Muscle of leg (tissue), 3 donors: ENCODE measurements at regions not wholly inside any gene's neighbourhood (a gene's known extent, or its start where the extent isn't known, plus 50 kb on each side); places are given as distances from the start of the nearest gene placed in this dataset.

Source experiments
- DNase-seq: peaks from one replicate; pipeline ENCODE4 v3.0.0; 2013
- H3K27ac ChIP-seq: one replicate; pipeline ENCODE4 v1.5.1; 2013; ENCODE audit warnings: mild to moderate bottlenecking, low read length, control low read depth
- H3K27me3 ChIP-seq: one replicate; pipeline ENCODE4 v1.6.1; 2013; ENCODE audit warnings: low read length; ENCODE audit not compliant: control insufficient read depth, insufficient read depth
- H3K36me3 ChIP-seq: one replicate; pipeline ENCODE4 v1.6.1; 2013; ENCODE audit warnings: low read length; ENCODE audit not compliant: control insufficient read depth, insufficient read depth
- H3K4me1 ChIP-seq: one replicate; pipeline ENCODE4 v1.6.1; 2013; ENCODE audit warnings: low read length; ENCODE audit not compliant: control insufficient read depth, insufficient read depth
- H3K4me3 ChIP-seq: one replicate; pipeline ENCODE4 v1.5.1; 2013; ENCODE audit warnings: low read length, control low read depth
- H3K9me3 ChIP-seq: replicated peaks from 2 replicates; pipeline ENCODE4 v1.6.1; 2013; ENCODE audit warnings: low read depth, low read length; ENCODE audit not compliant: control insufficient read depth
- WGBS: methylation state at CpG from one replicate; pipeline ENCODE4 v1.1.5; 2013; ENCODE audit warnings: missing lambda C conversion rate; ENCODE audit not compliant: insufficient coverage; 5-methylcytosine and 5-hydroxymethylcytosine counted together

DNA sequence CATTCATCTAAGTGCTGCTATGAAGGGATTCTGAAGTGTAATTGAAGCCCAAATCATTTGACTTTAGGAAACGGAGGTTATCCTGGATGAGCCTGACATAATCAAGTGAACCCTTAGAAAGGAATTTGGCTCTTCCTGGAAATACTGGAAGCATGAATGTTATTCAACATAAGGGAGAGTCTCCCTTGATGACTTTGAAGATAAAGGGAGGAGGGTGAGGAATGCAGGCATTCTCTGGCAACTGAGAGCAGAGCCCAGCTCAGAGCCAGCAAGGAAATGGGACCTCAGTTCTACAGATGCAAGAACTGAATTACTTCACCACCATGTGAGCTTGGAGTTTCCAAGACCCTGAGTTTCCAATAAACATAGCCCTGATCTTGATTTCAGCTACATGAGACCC lies 168.2 kb downstream of the DLL1 start:
- no peak overlapping the region for H3K4me3 ChIP-seq
- H3K4me1 ChIP-seq: peaks cover 7% of the 10 kb centered on the region
- DNase-seq: no peak
- H3K27ac ChIP-seq: no peak overlapping the region
- WGBS: 71% methylated on average over 1 of the region's 1 CpG
- H3K27me3 ChIP-seq: no peaks in the 10 kb centered on the region
- no peaks in the 10 kb centered on the region for H3K36me3 ChIP-seq
- H3K9me3 ChIP-seq: peaks cover 14% of the 10 kb centered on the region

DNA sequence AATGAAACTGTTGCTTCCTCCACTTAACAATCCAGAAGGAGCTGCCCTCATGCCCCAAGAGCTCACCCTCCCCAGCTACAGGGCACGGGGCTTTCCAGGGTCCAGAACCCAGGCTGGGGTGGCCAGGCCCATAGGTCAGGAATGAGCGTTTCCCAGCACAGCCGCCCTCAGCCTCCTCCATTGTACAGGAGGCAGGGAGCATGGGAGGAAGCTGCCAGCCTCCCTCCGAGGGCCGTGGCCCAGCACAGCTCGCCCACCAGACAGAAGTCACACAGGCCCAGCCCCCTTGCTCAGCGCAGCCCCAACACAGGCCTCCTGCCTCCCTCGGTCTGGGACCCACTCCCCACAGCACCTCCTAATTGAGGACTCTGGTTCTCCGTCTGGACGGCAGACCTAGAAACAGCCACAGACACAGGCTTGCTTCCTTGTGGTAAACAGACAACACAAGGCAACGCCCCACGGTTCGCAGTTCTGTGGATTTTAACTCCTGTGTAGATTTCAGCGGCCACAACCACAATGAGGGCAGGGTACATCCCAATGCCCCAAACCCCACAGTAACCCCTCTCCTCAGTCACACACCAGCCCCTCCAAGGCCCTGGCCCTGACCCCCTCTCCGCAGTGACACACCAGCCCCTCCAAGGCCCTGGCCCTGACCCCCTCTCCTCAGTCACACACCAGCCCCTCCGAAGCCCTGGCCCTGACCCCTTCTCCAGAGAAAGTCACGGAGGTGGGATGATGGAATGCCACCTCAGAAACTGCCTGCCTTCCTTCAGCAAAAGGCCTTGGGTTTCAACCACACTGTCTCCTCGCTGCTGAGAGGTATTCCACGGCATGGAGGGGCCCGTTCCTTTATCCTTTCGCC lies 173.5 kb downstream of the DLL1 start:
- DNase-seq: no peak
- H3K27ac ChIP-seq: no peak overlapping the region
- H3K27me3 ChIP-seq: peaks cover 7% of the 10 kb centered on the region
- no peaks in the 10 kb centered on the region for H3K36me3 ChIP-seq
- H3K4me1 ChIP-seq: no peaks in the 10 kb centered on the region
- H3K4me3 ChIP-seq: no peak overlapping the region
- peaks cover 11% of the 10 kb centered on the region for H3K9me3 ChIP-seq
- 78% methylated on average over 14 of the region's 21 CpGs for WGBS

DNA sequence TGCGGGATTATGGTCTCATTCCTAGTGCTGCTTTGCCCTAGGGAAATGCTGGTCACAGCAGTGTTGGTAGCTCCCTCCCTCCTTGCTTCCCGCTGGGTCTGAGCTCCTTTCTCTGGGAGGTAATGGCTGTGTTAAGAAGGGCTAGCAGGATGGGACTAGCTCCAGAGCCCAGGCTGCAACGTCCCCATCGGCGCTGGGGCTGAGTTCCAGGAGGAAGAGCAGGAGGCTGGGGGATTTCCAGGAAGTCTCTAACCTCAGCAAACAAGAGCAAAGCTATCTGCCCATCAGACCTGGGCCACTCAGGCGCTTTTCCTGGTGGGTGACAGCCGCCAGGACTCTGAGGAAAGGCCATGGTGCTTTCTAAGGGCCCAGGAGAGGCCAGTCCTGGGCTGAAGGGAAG lies 174.2 kb downstream of the DLL1 start:
- Histone ChIP-seq H3K36me3 (no peaks in the 10 kb centered on the region), H3K9me3 (peaks cover 10% of the 10 kb centered on the region), H3K4me1 (no peaks in the 10 kb centered on the region), H3K27ac (no peak overlapping the region), H3K27me3 (peaks cover 7% of the 10 kb centered on the region), H3K4me3 (no peak overlapping the region)
- DNase-seq: no peak
- WGBS: 74% methylated on average over 2 of the region's 7 CpGs

DNA sequence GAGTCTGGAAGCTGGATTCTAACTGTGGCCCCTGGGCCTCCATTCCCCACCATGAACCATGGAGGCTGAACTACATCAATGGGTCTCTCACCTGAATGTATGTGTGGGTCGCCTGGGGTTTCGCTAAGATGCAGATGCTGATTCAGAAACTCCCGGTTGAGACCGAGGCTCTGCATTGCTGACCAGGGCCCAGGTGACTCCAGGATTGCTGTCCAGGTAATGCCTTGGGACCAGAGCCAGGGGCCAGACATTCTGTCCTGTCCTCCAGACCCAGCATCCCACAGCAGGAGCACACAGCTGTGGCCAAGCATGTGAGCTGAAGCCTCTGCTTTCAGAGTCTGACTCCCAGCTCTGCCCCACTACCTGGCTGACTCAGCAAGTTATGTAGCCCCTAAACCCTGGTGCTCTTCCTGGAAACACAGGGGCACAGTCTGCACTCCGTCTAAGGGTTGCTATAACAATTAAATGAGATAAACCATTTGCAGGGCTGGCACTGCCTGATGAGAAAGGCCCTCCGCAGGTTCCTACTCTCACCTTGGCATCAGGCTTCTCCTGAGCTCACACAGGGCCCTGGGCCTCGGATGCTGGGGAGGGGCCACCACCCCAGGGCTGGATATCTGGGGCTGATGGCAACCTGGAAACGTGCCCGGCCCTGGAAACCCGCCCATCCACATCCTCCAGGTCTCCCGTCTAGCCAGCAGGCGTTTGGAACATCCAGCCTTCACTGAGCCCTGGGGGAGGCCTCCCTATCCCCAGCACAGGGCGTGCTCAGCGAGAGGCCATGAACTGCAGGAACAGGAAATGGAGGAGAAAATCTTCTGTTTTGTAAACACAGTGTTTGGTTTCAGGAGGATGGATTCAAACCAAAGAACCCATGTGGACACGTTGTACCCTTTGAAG lies 175.7 kb downstream of the DLL1 start:
- H3K27ac ChIP-seq: no peak overlapping the region
- H3K36me3 ChIP-seq: no peaks in the 10 kb centered on the region
- H3K4me3 ChIP-seq: no peak overlapping the region
- DNase-seq: no peak
- H3K4me1 ChIP-seq: peaks cover 2% of the 10 kb centered on the region
- whole genome bisulfite sequencing: 84% methylated on average over 7 of the region's 15 CpGs
- H3K27me3 ChIP-seq: peaks cover 7% of the 10 kb centered on the region
- H3K9me3 ChIP-seq: peaks cover 4% of the 10 kb centered on the region

DNA sequence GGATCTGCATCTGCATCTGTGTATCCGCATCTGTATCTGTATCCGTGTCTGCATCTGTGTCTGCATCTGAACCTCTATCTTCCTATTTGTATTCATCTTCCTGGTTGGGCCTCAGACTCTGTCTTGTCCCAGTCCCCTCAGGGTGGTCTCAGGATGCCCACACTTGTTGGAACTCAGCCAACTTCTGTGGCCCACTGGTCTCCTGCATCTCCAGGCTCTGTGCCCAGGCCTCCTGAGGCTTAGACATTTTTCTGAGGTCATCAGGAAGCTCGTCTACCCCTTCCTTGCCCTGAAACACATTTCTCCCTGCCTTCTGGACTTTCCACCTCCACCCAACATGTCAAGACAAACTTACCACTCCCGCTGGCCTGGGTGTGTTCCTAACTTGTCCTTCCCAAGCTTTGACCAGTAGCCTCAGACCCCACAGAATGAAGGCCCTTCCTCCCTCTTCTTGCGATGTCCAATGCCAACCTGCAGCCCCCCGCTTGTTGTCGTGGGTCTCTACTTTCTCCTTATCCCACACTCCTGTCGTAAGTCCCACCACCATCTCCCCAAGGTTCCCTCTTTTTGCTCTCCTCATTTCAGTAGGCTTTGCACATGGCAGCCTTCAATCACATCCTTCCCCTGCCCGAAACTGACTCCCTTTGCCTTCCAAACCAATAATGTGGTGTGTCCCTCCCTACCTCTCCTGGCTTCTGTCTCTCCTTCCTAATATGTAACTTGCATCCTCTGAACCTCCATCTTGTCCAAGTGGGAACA lies 176.5 kb downstream of the DLL1 start:
- H3K27ac ChIP-seq: no peak overlapping the region
- no peak for DNase-seq
- H3K4me1 ChIP-seq: peaks cover 3% of the 10 kb centered on the region
- WGBS: 85% methylated on average over 9 of the region's 9 CpGs
- H3K4me3 ChIP-seq: no peak overlapping the region
- no peaks in the 10 kb centered on the region for H3K36me3 ChIP-seq
- H3K9me3 ChIP-seq: no peaks in the 10 kb centered on the region
- H3K27me3 ChIP-seq: peaks cover 7% of the 10 kb centered on the region

DNA sequence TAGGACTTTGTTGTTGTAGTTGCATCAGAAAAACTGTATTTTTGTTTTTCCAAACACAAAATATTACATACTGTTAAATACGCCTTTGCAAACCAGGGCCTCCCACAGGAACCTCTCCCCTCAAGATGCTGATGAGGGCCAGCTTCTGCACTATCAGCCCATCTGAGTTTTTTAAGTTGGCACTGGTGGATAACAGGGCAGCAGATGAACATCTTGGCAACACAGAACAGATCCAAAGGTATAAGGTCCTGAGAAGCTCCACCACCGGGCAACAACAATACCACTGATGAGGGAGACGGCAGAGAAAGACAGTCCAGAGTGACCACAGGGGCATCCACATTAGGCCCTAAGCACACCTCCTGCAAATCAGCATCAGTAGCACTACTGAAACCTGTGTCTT lies 177.7 kb downstream of the DLL1 start:
- Histone ChIP-seq H3K4me3 (no peak overlapping the region), H3K9me3 (no peaks in the 10 kb centered on the region), H3K27ac (no peak overlapping the region), H3K4me1 (peaks cover 3% of the 10 kb centered on the region), H3K36me3 (no peaks in the 10 kb centered on the region), H3K27me3 (peaks cover 12% of the 10 kb centered on the region)
- no peak for DNase-seq
- WGBS: no CpG with 5 or more reads among the region's 3 CpGs

DNA sequence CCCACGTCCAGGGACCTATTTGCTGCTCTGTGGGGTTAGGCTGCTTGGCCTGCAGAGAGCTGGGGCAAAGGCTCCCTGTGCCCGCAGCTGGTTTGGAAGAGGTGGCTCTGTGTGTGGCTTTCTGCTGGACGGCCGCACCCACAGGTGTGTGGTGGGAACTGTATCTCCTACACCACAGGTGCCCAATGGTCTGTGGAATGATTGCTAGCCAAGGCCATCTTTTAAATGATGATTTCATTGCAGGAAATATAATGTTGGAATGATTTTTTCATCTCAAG lies 178.4 kb downstream of the DLL1 start:
- peaks cover 14% of the 10 kb centered on the region for H3K27me3 ChIP-seq
- H3K4me1 ChIP-seq: peaks cover 3% of the 10 kb centered on the region
- H3K36me3 ChIP-seq: no peaks in the 10 kb centered on the region
- H3K9me3 ChIP-seq: no peaks in the 10 kb centered on the region
- H3K4me3 ChIP-seq: no peak overlapping the region
- DNase-seq: no peak
- no peak overlapping the region for H3K27ac ChIP-seq
- WGBS: no CpG with 5 or more reads among the region's 4 CpGs

DNA sequence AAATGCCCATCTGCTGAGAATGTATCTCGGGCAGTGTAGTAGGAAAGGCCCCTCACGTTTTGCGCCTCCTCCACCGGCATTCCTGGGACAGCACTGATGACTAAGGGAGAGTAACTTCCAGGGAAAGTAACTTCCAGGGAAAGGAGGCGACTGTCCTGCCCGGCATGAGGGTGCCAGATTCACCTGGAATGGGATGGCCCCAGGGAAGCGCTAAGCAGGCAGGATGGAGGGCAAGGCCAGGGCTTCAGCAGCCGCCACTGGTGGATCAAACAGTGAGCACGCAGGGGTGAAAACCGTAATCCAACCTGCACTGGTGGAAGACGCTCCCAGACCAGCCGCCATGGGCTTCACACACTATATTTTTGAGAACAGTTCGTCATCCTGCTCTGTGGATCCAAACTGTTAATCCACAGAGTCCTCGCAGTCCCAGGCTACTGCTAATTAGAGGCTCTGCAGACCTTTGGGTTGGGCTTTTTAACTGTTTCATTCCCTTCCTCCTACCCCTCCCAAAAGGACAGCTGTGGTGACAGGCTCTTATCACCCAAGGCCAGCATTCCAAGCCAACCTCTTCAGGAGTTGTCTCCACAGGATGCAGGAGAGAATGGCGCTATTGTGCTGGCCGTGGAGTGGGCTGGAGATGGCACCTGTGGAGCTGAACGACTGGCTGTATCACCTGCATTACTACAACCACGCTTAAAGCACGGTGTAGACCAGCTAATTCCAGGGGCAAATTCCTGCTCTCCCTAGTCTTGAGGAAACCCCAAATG lies 178.9 kb downstream of the DLL1 start:
- H3K9me3 ChIP-seq: no peaks in the 10 kb centered on the region
- no peaks in the 10 kb centered on the region for H3K36me3 ChIP-seq
- peaks cover 3% of the 10 kb centered on the region for H3K4me1 ChIP-seq
- H3K4me3 ChIP-seq: no peak overlapping the region
- H3K27ac ChIP-seq: no peak overlapping the region
- 67% methylated on average over 11 of the region's 19 CpGs for WGBS
- no peak for DNase-seq
- peaks cover 16% of the 10 kb centered on the region for H3K27me3 ChIP-seq

DNA sequence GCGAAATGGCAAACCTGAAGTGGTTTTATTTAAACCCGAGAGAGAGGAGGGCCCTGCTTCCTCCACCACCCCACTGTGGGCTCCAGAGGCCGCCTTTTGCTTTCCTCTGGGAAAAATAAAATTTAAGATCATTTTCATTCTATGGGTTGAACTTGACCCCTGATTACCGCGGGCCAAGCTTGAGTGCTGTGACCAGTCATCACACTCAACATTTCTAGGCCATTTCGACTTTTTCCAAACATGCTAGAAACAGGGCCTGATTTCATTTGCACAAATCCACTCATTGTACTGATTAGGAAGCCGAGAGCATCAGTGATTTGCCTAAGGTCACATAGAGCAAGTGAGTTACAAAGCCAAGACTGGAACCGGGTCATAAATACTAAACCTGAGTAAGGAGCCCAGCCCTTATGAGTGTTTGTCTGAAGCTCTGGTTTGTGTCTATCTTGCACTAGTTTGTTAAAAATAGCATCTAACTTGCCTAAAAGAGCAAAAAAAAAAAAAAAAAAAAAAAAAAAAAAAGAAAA lies 179.7 kb downstream of the DLL1 start:
- peaks cover 3% of the 10 kb centered on the region for H3K4me1 ChIP-seq
- 67% methylated on average over 5 of the region's 8 CpGs for WGBS
- DNase-seq: no peak
- no peak overlapping the region for H3K4me3 ChIP-seq
- no peaks in the 10 kb centered on the region for H3K36me3 ChIP-seq
- peaks cover 15% of the 10 kb centered on the region for H3K27me3 ChIP-seq
- H3K27ac ChIP-seq: no peak overlapping the region
- no peaks in the 10 kb centered on the region for H3K9me3 ChIP-seq
